Stimulated activated naive CD8-positive, alpha-beta T cell treated with anti-CD3 and anti-CD28 coated beads, Interleukin-15, Interleukin-2, amounts not matched to agents 100 ng/mL and 50 ng/mL, for 24 hours (primary cell): ENCODE measurements at regions not wholly inside any gene's neighbourhood (a gene's known extent, or its start where the extent isn't known, plus 50 kb on each side); places are given as distances from the start of the nearest gene placed in this dataset.

ENCODE experiments used
- H3K27ac Mint-ChIP-seq: one replicate; pipeline ENCODE4 v1.8.0; 2021; ENCODE audit warnings: mild to moderate bottlenecking, mixed read lengths
- H3K27me3 Mint-ChIP-seq: one replicate; pipeline ENCODE4 v1.8.0; 2021; ENCODE audit warnings: mixed read lengths
- H3K36me3 Mint-ChIP-seq: one replicate; pipeline ENCODE4 v1.8.0; 2021; ENCODE audit warnings: low read depth, mixed read lengths
- H3K4me1 Mint-ChIP-seq: one replicate; pipeline ENCODE4 v1.8.0; 2021; ENCODE audit warnings: low read depth, mixed read lengths
- H3K4me3 Mint-ChIP-seq: one replicate; pipeline ENCODE4 v1.8.0; 2021; ENCODE audit warnings: mild to moderate bottlenecking, mixed read lengths
- H3K9me3 Mint-ChIP-seq: one replicate; pipeline ENCODE4 v1.8.0; 2021; ENCODE audit warnings: mixed read lengths

GRCh38 chr5:125793470-125793869 lies 629.7 kb upstream of the GRAMD2B start:
- H3K27ac Mint-ChIP-seq: no peak overlapping the region
- H3K4me3 Mint-ChIP-seq: no peak overlapping the region
- H3K27me3 Mint-ChIP-seq: no peaks in the 10 kb centered on the region
- no peaks in the 10 kb centered on the region for H3K4me1 Mint-ChIP-seq
- H3K9me3 Mint-ChIP-seq: peaks cover 13% of the 10 kb centered on the region
- no peaks in the 10 kb centered on the region for H3K36me3 Mint-ChIP-seq

DNA sequence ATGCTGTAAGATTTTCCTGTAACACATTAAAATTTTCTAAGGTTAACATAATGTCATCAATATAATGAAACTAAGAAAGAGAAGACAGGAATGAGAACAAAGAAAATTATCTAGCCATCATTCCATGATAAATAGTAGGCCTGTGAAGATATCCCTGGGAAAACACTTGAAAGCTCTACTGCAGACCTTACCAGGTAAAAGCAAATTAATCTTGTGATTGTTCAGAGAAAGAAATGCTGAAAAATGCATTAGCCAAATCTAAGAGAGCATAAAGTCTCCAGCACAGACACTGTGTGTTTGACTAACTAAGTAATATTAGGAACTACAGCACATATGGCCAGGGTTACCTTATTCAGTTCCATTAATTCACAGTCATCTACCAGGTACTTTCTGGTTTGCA lies 628.3 kb upstream of the GRAMD2B start:
- Mint-ChIP-seq H3K36me3 (no peaks in the 10 kb centered on the region), H3K4me1 (no peaks in the 10 kb centered on the region), H3K27ac (no peak overlapping the region), H3K4me3 (no peak overlapping the region), H3K9me3 (peaks cover 18% of the 10 kb centered on the region), H3K27me3 (no peaks in the 10 kb centered on the region)

DNA sequence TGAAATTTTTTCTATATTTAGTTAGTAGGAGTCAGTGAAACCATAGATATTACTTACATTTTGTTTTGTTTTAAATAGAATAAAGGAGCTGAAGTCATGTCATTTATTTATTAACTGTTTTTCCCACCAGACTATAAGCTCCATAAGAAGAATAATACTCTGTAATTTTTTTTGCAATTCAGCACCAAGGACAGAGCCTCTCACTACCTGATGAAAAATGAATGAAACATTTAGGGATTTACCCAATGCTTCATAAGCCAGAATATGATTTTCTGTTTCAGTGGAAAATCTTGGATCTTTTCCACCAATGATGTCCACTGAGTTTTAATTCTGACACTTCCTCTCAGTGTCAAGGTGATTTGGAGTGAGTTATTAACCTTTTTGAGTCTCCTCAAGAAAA lies 624.9 kb upstream of the GRAMD2B start:
- Mint-ChIP-seq H3K9me3 (peaks cover 19% of the 10 kb centered on the region), H3K27me3 (no peaks in the 10 kb centered on the region), H3K4me3 (no peak overlapping the region), H3K27ac (no peak overlapping the region), H3K36me3 (no peaks in the 10 kb centered on the region), H3K4me1 (no peaks in the 10 kb centered on the region)

DNA sequence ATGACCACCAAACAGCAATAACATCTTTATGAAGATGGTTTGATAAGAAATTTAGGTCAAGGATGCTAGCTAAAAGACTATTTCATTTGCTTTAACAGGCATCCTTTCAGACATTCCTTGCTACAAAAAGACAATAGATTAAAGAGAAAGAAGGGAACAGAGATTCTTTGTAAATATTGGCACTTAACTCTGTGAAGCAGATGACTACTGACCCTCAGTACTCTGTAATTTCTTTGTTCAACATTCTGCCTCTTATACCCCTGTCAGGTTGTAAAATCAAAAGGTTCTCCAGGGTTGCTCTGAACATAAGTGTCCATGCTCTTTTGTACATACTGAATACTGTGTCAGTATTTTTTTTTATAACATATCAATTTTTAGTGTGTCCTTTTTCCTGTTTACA lies 610.6 kb upstream of the GRAMD2B start:
- no peaks in the 10 kb centered on the region for H3K36me3 Mint-ChIP-seq
- no peak overlapping the region for H3K4me3 Mint-ChIP-seq
- H3K27ac Mint-ChIP-seq: no peak overlapping the region
- H3K9me3 Mint-ChIP-seq: no peaks in the 10 kb centered on the region
- no peaks in the 10 kb centered on the region for H3K4me1 Mint-ChIP-seq
- no peaks in the 10 kb centered on the region for H3K27me3 Mint-ChIP-seq

- Mint-ChIP-seq H3K27me3 (no peaks in the 10 kb centered on the region), H3K9me3 (no peaks in the 10 kb centered on the region), H3K36me3 (no peaks in the 10 kb centered on the region), H3K27ac (no peak overlapping the region), H3K4me1 (no peaks in the 10 kb centered on the region), H3K4me3 (no peak overlapping the region)
Measured at GRCh38 chr5:125813221-125813974, 609.8 kb upstream of the GRAMD2B start.

GRCh38 chr5:125814119-125814518 lies 609.1 kb upstream of the GRAMD2B start:
- Mint-ChIP-seq H3K4me1 (no peaks in the 10 kb centered on the region), H3K36me3 (no peaks in the 10 kb centered on the region), H3K9me3 (no peaks in the 10 kb centered on the region), H3K4me3 (no peak overlapping the region), H3K27ac (no peak overlapping the region), H3K27me3 (no peaks in the 10 kb centered on the region)

DNA sequence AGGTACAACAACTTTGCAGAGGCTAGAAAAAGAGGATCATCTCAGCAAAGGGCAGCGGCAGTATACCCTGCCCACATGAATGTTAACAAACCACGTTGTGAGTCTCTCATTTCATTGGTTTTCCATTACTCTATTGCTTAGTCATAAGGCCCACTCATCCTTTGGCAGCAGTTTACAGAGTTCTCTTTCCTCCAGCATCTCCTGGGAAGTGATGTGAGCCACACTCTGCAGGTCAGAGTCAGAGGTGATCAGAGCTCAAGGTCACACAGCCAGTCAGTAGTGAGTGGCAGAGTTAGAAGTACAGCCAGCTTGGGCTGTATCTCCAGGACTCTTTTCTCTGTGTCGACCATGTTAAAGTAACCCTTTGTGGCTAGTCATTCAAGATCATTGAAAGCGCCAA lies 599.6 kb upstream of the GRAMD2B start:
- Mint-ChIP-seq H3K27me3 (no peaks in the 10 kb centered on the region), H3K36me3 (no peaks in the 10 kb centered on the region), H3K27ac (no peak overlapping the region), H3K4me3 (no peak overlapping the region), H3K4me1 (no peaks in the 10 kb centered on the region), H3K9me3 (peaks cover 4% of the 10 kb centered on the region)

DNA sequence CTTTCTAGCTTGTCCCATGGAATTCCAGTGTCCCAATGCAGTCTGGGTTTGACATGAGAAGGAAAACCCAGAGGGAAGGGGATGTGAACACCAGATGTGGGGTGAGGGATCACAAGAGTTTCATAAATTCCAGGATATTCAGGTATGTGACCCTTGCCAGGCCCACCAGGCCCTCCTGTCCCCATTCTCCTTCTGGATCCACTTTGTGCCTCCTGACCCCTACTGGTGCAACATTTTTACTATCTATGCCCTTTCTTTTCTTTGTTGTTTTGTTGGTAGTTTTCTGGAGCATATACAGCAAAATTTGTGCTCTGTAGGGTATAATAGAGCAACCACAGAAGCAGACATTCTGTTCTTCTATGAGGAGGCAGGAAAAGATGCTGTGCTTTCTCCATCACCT lies 597.0 kb upstream of the GRAMD2B start:
- H3K27ac Mint-ChIP-seq: no peak overlapping the region
- H3K36me3 Mint-ChIP-seq: no peaks in the 10 kb centered on the region
- no peaks in the 10 kb centered on the region for H3K27me3 Mint-ChIP-seq
- peaks cover 10% of the 10 kb centered on the region for H3K9me3 Mint-ChIP-seq
- no peaks in the 10 kb centered on the region for H3K4me1 Mint-ChIP-seq
- H3K4me3 Mint-ChIP-seq: no peak overlapping the region

GRCh38 chr5:125829349-125829748 lies 593.9 kb upstream of the GRAMD2B start:
- Mint-ChIP-seq H3K4me3 (no peak overlapping the region), H3K36me3 (no peaks in the 10 kb centered on the region), H3K9me3 (peaks cover 14% of the 10 kb centered on the region), H3K27me3 (no peaks in the 10 kb centered on the region), H3K4me1 (no peaks in the 10 kb centered on the region), H3K27ac (no peak overlapping the region)

DNA sequence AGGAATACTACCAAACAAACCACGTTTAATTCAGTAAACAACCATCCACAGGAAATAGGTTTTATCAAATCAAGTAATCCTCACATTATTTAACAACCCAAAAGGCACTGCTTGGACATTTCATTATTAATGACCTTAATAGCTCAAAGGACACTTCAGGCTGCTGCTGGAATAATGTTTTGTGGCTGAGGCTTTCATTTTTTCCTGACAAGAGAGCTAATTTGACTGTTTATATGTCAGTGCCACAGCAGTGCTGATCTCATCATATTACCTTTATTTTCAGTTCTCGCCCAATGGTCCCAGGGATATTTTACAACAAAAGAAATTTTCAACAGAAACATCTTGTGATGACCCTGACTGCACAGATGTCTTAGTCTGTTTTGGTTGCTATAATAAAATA lies 589.8 kb upstream of the GRAMD2B start:
- no peak overlapping the region for H3K4me3 Mint-ChIP-seq
- peaks cover 20% of the 10 kb centered on the region for H3K9me3 Mint-ChIP-seq
- H3K4me1 Mint-ChIP-seq: no peaks in the 10 kb centered on the region
- no peaks in the 10 kb centered on the region for H3K27me3 Mint-ChIP-seq
- H3K36me3 Mint-ChIP-seq: no peaks in the 10 kb centered on the region
- H3K27ac Mint-ChIP-seq: no peak overlapping the region

GRCh38 chr5:125834438-125835115 lies 588.6 kb upstream of the GRAMD2B start:
- H3K9me3 Mint-ChIP-seq: peaks cover 20% of the 10 kb centered on the region
- H3K27ac Mint-ChIP-seq: no peak overlapping the region
- H3K4me1 Mint-ChIP-seq: no peaks in the 10 kb centered on the region
- H3K27me3 Mint-ChIP-seq: no peaks in the 10 kb centered on the region
- no peaks in the 10 kb centered on the region for H3K36me3 Mint-ChIP-seq
- no peak overlapping the region for H3K4me3 Mint-ChIP-seq

- Mint-ChIP-seq H3K4me1 (no peaks in the 10 kb centered on the region), H3K9me3 (peaks cover 15% of the 10 kb centered on the region), H3K4me3 (no peak overlapping the region), H3K36me3 (no peaks in the 10 kb centered on the region), H3K27me3 (no peaks in the 10 kb centered on the region), H3K27ac (no peak overlapping the region)
Measured at GRCh38 chr5:125835293-125836172, 587.7 kb upstream of the GRAMD2B start.

- no peaks in the 10 kb centered on the region for H3K27me3 Mint-ChIP-seq
- no peak overlapping the region for H3K4me3 Mint-ChIP-seq
- H3K9me3 Mint-ChIP-seq: peaks cover 13% of the 10 kb centered on the region
- no peaks in the 10 kb centered on the region for H3K36me3 Mint-ChIP-seq
- no peak overlapping the region for H3K27ac Mint-ChIP-seq
- no peaks in the 10 kb centered on the region for H3K4me1 Mint-ChIP-seq
Measured at GRCh38 chr5:125836256-125836655, 587.0 kb upstream of the GRAMD2B start.

GRCh38 chr5:125837866-125838265 lies 585.3 kb upstream of the GRAMD2B start:
- Mint-ChIP-seq H3K36me3 (peaks cover 4% of the 10 kb centered on the region), H3K9me3 (peaks cover 18% of the 10 kb centered on the region), H3K27ac (no peak overlapping the region), H3K4me1 (no peaks in the 10 kb centered on the region), H3K4me3 (no peak overlapping the region), H3K27me3 (no peaks in the 10 kb centered on the region)

DNA sequence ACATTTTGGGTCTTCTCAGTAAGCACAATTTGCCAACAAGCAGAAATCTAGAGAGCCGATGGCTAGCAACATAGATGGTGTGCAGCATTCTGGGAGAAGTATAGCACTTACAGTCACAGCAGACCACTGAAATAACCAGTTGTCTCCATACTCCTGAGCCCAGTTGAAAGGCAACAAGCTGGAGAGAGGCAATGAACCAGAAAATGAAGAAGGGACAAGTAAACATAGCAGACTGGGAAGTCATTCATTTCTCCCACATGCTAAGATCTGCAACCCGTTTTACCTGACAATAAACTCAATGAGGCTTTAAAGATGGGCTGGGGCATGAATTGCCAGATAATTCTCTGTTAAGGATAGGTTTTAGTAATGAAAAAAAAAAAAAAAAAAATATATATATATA lies 575.6 kb upstream of the GRAMD2B start:
- Mint-ChIP-seq H3K36me3 (no peaks in the 10 kb centered on the region), H3K4me1 (no peaks in the 10 kb centered on the region), H3K9me3 (peaks cover 9% of the 10 kb centered on the region), H3K27me3 (no peaks in the 10 kb centered on the region), H3K4me3 (no peak overlapping the region), H3K27ac (no peak overlapping the region)
